Muscle layer of colon (tissue), 2 donors: ENCODE measurements at regions not wholly inside any gene's neighbourhood (a gene's known extent, or its start where the extent isn't known, plus 50 kb on each side); places are given as distances from the start of the nearest gene placed in this dataset.

Experiments
- H3K27ac ChIP-seq: one replicate; pipeline ENCODE4 v1.7.0; 2013; ENCODE audit warnings: low read depth, mild to moderate bottlenecking, low read length, moderate library complexity
- H3K27me3 ChIP-seq, 2 donors: one replicate each; pipeline ENCODE4 v1.7.0; 2013; ENCODE audit warnings: low read length in 2 of 2, mild to moderate bottlenecking in 2 of 2; ENCODE audit not compliant: insufficient read depth in 2 of 2, control insufficient read depth in 1 of 2
- H3K36me3 ChIP-seq: one replicate; pipeline ENCODE4 v1.7.0; 2013; ENCODE audit warnings: mild to moderate bottlenecking, low read length; ENCODE audit not compliant: insufficient read depth
- H3K4me1 ChIP-seq: one replicate; pipeline ENCODE4 v1.7.0; 2013; ENCODE audit warnings: mild to moderate bottlenecking, low read length; ENCODE audit not compliant: insufficient read depth
- H3K4me3 ChIP-seq, 2 donors: one replicate each; pipeline ENCODE4 v1.7.0; 2013; ENCODE audit warnings: low read length in 2 of 2, low read depth in 1 of 2, mild to moderate bottlenecking in 1 of 2, moderate library complexity in 1 of 2
- H3K9ac ChIP-seq: one replicate; pipeline ENCODE4 v1.7.0; 2013; ENCODE audit warnings: low read length
- H3K9me3 ChIP-seq: one replicate; pipeline ENCODE4 v1.7.0; 2013; ENCODE audit warnings: mild to moderate bottlenecking, low read length
- donor health status: abdominal sarcoma.
- donor health status: Adenocarcinoma of cecum.

GRCh38 chr2:53417385-53417784, 350.2 kb upstream of the CHAC2 start:
- Histone ChIP-seq H3K4me3 (no peak overlapping the region), H3K27me3 (no peaks in the 10 kb centered on the region), H3K9ac (no peak overlapping the region), H3K36me3 (no peaks in the 10 kb centered on the region), H3K27ac (no peak overlapping the region), H3K4me1 (no peaks in the 10 kb centered on the region), H3K9me3 (no peaks in the 10 kb centered on the region)

DNA sequence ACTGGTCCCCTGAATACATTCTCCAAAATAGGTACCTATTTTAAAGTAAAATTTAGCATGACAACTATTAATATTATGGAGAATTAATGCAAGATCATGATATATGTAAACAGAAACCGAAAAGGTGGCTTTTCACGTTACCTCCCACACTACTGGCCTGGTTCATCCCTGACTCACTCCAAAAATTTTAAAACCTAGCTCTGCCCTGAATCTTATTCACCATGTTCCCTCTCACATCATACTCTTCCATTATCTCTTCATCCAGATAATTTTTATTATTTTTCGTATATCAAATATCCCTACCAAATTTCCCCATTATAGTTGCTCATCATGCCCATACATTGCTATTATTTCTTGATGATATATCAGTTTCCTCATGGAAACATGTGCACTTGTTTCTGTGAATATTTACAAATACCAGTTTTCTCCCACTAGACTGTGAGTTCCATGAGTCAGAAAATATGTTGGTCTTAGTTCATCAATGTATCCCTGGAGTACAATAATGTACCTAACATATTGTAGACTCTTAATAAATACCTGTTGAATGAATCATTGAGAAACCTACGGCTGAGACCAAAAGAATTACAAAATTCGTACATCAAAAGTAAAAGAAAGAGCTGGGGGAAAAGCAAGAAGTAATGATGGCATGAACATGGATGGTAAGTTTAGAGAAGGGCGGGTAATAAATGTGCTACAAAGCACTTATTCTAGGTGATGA, 360.1 kb upstream of the CHAC2 start:
- Histone ChIP-seq H3K9ac (no peak overlapping the region), H3K27ac (no peak overlapping the region), H3K4me3 (no peak overlapping the region), H3K27me3 (no peaks in the 10 kb centered on the region), H3K4me1 (no peaks in the 10 kb centered on the region), H3K36me3 (no peaks in the 10 kb centered on the region), H3K9me3 (no peaks in the 10 kb centered on the region)

- Histone ChIP-seq H3K4me3 (no peak overlapping the region), H3K36me3 (no peaks in the 10 kb centered on the region), H3K9ac (no peak overlapping the region), H3K27ac (no peak overlapping the region), H3K9me3 (no peaks in the 10 kb centered on the region), H3K4me1 (no peaks in the 10 kb centered on the region), H3K27me3 (no peaks in the 10 kb centered on the region)
Observed at GRCh38 chr2:53403792-53404413, 363.7 kb upstream of the CHAC2 start.

- Histone ChIP-seq H3K4me1 (no peaks in the 10 kb centered on the region), H3K9ac (no peak overlapping the region), H3K9me3 (no peaks in the 10 kb centered on the region), H3K27me3 (no peaks in the 10 kb centered on the region), H3K27ac (no peak overlapping the region), H3K36me3 (no peaks in the 10 kb centered on the region), H3K4me3 (no peak overlapping the region)
Observed at GRCh38 chr2:53397085-53397484, 370.5 kb upstream of the CHAC2 start.

- Histone ChIP-seq H3K36me3 (no peaks in the 10 kb centered on the region), H3K9me3 (no peaks in the 10 kb centered on the region), H3K27ac (no peak overlapping the region), H3K4me3 (no peak overlapping the region), H3K9ac (no peak overlapping the region), H3K27me3 (no peaks in the 10 kb centered on the region), H3K4me1 (no peaks in the 10 kb centered on the region)
Observed at GRCh38 chr2:53381271-53381670, 386.3 kb upstream of the CHAC2 start.

DNA sequence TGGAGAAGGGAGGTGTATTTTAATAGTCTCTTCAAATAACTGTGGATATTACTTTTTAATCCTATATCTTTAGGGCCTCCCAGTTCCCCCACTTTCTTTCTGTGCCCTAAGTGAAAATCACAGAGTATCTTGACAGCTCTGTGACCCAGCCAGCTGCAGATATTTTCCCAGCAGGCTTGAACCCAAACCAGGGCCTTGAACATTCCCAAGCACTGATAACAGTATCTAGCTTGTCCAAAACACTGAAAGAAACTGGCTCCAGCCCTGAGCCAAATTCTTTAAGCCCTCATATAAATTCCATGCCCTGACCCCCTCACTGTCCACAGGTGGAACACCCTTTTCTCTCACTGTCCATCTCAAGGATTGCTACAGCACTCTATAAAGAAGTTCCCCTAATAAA, 388.1 kb upstream of the CHAC2 start:
- no peak overlapping the region for H3K4me3 ChIP-seq
- no peaks in the 10 kb centered on the region for H3K4me1 ChIP-seq
- no peaks in the 10 kb centered on the region for H3K27me3 ChIP-seq
- no peak overlapping the region for H3K9ac ChIP-seq
- no peaks in the 10 kb centered on the region for H3K36me3 ChIP-seq
- H3K9me3 ChIP-seq: no peaks in the 10 kb centered on the region
- H3K27ac ChIP-seq: no peak overlapping the region

GRCh38 chr2:53378791-53379190, 388.8 kb upstream of the CHAC2 start:
- Histone ChIP-seq H3K36me3 (no peaks in the 10 kb centered on the region), H3K27me3 (no peaks in the 10 kb centered on the region), H3K27ac (no peak overlapping the region), H3K4me3 (no peak overlapping the region), H3K9me3 (no peaks in the 10 kb centered on the region), H3K4me1 (no peaks in the 10 kb centered on the region), H3K9ac (no peak overlapping the region)

DNA sequence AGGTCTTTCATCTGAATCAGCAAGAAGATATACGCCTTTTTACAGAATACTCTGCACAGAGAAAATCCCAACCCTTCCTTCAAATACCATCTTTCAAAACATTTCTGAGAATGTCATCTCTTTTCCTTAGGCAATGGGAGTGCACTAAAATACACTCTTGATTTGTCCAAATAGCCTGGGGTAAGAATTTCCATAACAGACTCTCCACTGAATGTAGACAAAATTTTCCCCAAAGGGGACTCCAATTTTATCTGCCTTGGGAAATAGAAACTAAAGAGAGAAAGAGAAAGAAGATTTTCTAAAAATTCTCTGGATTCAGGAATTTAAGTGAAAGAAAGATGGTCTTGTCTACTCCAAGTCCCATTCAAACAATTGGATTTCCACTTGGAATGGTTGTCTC, 394.5 kb upstream of the CHAC2 start:
- no peaks in the 10 kb centered on the region for H3K4me1 ChIP-seq
- no peak overlapping the region for H3K4me3 ChIP-seq
- no peaks in the 10 kb centered on the region for H3K36me3 ChIP-seq
- H3K9ac ChIP-seq: no peak overlapping the region
- H3K27ac ChIP-seq: no peak overlapping the region
- no peaks in the 10 kb centered on the region for H3K27me3 ChIP-seq
- H3K9me3 ChIP-seq: no peaks in the 10 kb centered on the region

- Histone ChIP-seq H3K27ac (no peak overlapping the region), H3K27me3 (no peaks in the 10 kb centered on the region), H3K36me3 (no peaks in the 10 kb centered on the region)
Observed at GRCh38 chr2:53366543-53366942, 401.1 kb upstream of the CHAC2 start.

GRCh38 chr2:53362934-53363333, 404.7 kb upstream of the CHAC2 start:
- Histone ChIP-seq H3K36me3 (no peaks in the 10 kb centered on the region), H3K4me1 (no peaks in the 10 kb centered on the region), H3K9me3 (no peaks in the 10 kb centered on the region), H3K27me3 (no peaks in the 10 kb centered on the region), H3K9ac (no peak overlapping the region), H3K27ac (no peak overlapping the region), H3K4me3 (no peak overlapping the region)

More at GRCh38 chr2:53366543-53366942, 401.1 kb upstream of the CHAC2 start:
- H3K4me3 ChIP-seq: no peak overlapping the region
- H3K4me1 ChIP-seq: no peaks in the 10 kb centered on the region
- no peaks in the 10 kb centered on the region for H3K9me3 ChIP-seq
- no peak overlapping the region for H3K9ac ChIP-seq

DNA sequence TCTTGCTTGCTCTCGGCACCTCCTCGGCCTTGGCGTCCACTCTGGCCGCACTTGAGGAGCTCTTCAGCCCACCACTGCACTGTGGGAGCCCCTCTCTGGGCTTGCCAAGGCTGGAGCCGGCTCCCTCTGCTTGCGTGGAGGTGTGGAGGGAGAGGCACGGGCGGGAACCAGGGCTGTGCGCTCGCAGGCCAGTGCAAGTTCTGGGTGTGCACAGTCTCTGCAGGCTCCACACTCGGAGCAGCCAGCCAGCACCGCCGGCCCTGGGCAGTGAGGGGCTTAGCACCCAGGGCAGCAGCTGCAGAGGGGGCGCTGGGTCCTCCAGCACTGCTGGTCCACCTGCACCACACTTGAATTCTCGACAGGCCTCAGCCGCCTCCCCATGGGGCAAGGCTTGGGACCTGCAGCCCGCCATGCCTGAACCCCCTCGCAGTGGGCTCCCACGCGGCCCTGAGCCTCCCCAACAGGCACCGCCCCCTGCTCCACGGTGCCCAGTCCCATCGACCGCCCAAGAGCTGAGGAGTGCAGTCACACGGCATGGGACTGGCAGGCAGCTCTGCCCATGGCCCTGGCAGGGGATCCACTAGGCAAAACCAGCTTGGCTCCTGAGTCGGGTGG, 411.2 kb upstream of the CHAC2 start:
- Histone ChIP-seq H3K9ac (no peak overlapping the region), H3K9me3 (no peaks in the 10 kb centered on the region), H3K27me3 (no peaks in the 10 kb centered on the region), H3K27ac (no peak overlapping the region), H3K36me3 (no peaks in the 10 kb centered on the region), H3K4me1 (no peaks in the 10 kb centered on the region), H3K4me3 (no peak overlapping the region)
